ENCODE measurements at regions not wholly inside any gene's neighbourhood (a gene's known extent, or its start where the extent isn't known, plus 50 kb on each side); places are given as distances from the start of the nearest gene placed in this dataset.

GRCh38 chr21:15676935-15677334 is 52.8 kb upstream of the USP25 start:
- Histone ChIP-seq H3K23ac (ENCODE audit: insufficient read length, low read depth, low read length) (no peak overlapping the region), H3K4me2 (ENCODE audit: insufficient read depth, insufficient read length, low read length) (no peak overlapping the region), H2BK5ac (ENCODE audit: insufficient read length, low read length) (no peak overlapping the region), H2BK12ac (ENCODE audit: insufficient read length, low read depth, low read length) (no peak overlapping the region), H3K9me3 (ENCODE audit: control insufficient read depth, low read depth, low read length) (no peaks in the 10 kb centered on the region), H2BK15ac (ENCODE audit: low read depth, low read length) (no peak overlapping the region), H2AK5ac (ENCODE audit: insufficient read length, low read length) (no peak overlapping the region), H4K8ac (replicated peaks; ENCODE audit: insufficient read length, low read depth, low read length) (no peak overlapping the region), H2BK120ac (ENCODE audit: low read depth, low read length, poor library complexity, severe bottlenecking) (no peak overlapping the region), H3K4ac (ENCODE audit: low read depth, low read length) (no peak overlapping the region), H2AFZ (ENCODE audit: low read length) (no peak overlapping the region), H3K9ac (ENCODE audit: extremely low read depth, insufficient read length, low read length) (no peak overlapping the region), H3K56ac (ENCODE audit: insufficient read length, low read depth, low read length) (no peak overlapping the region), H2BK20ac (ENCODE audit: low read depth, low read length, poor library complexity, severe bottlenecking) (no peak overlapping the region), H4K5ac (ENCODE audit: insufficient read length, low read depth, low read length) (no peak overlapping the region), H4K20me1 (ENCODE audit: control insufficient read depth, insufficient read depth, insufficient read length) (no peaks in the 10 kb centered on the region), H3K4me1 (ENCODE audit: insufficient read depth, low read length) (no peaks in the 10 kb centered on the region), H3K79me1 (ENCODE audit: insufficient read depth, low read depth, low read length, poor library complexity, severe bottlenecking) (no peaks in the 10 kb centered on the region), H3K79me2 (ENCODE audit: insufficient read depth, low read length) (no peaks in the 10 kb centered on the region), H3K27ac (ENCODE audit: insufficient read length, low read depth, low read length) (no peak overlapping the region), H3K27me3 (ENCODE audit: insufficient read depth, low read length) (no peaks in the 10 kb centered on the region), H3K23me2 (ENCODE audit: insufficient read length, low read depth, low read length, poor library complexity, severe bottlenecking) (no peaks in the 10 kb centered on the region), H3K18ac (ENCODE audit: insufficient read length, low read depth, low read length) (no peak overlapping the region), H3T11ph (ENCODE audit: low read length) (no peak overlapping the region), H4K91ac (ENCODE audit: insufficient read length, low read depth, low read length) (no peak overlapping the region), H3K14ac (ENCODE audit: insufficient read depth, low read length) (no peak overlapping the region)
- Mint-ChIP-seq H3K36me3 (ENCODE audit: insufficient read depth in 1 of 3, low read depth in 3 of 3) (no peaks in the 10 kb centered on the region; a peak in 1 of 7 replicates), H3K27me3 (ENCODE audit: low read depth) (no peaks in the 10 kb centered on the region), H3K4me1 (no peaks in the 10 kb centered on the region), H3K27ac (no peak overlapping the region), H3K4me3 (no peak overlapping the region), H3K9me3 (peaks cover 0 to 2% of the 10 kb centered on the region in 2 experiments; a peak in 2 of 5 replicates)
- no peak for DNase-seq
- WGBS (ENCODE audit: extremely low coverage, insufficient read length, low lambda C conversion rate) = no CpG with 5 or more reads among the region's 1 CpG
- no peak for TF ChIP-seq CTCF (conservative IDR thresholded peaks at IDR 0.05)
